Trophoblast cell (in vitro differentiated cells and primary cell): ENCODE measurements at regions not wholly inside any gene's neighbourhood (a gene's known extent, or its start where the extent isn't known, plus 50 kb on each side); places are given as distances from the start of the nearest gene placed in this dataset.

Experiments
- DNase-seq, 2 donors: peaks; one replicate each; pipeline ENCODE4 v3.0.0-alpha.2; 2016
- H2AFZ ChIP-seq: 2 replicates; pipeline ENCODE4 v1.6.1; 2013; ENCODE audit warnings: low read length, moderate library complexity, mild to moderate bottlenecking; ENCODE audit not compliant: insufficient read depth, poor library complexity
- H2AK5ac ChIP-seq: 2 replicates; pipeline ENCODE4 v1.6.1; 2013; ENCODE audit warnings: mild to moderate bottlenecking, low read length
- H2BK120ac ChIP-seq: 2 replicates; pipeline ENCODE4 v1.6.1; 2013; ENCODE audit warnings: low read length, mild to moderate bottlenecking, moderate library complexity; ENCODE audit not compliant: insufficient read depth, poor library complexity
- H2BK12ac ChIP-seq: 2 replicates; pipeline ENCODE4 v1.6.1; 2013; ENCODE audit warnings: mild to moderate bottlenecking, low read length, moderate library complexity
- H2BK5ac ChIP-seq: 2 replicates; pipeline ENCODE4 v1.6.1; 2013; ENCODE audit warnings: low read length, low read depth, moderate library complexity, mild to moderate bottlenecking; ENCODE audit not compliant: poor library complexity
- H3K14ac ChIP-seq: 2 replicates; pipeline ENCODE4 v1.6.1; 2013; ENCODE audit warnings: mild to moderate bottlenecking, low read length
- H3K18ac ChIP-seq: 2 replicates; pipeline ENCODE4 v1.6.1; 2013; ENCODE audit warnings: mild to moderate bottlenecking, low read length
- H3K23ac ChIP-seq: 2 replicates; pipeline ENCODE4 v1.6.1; 2013; ENCODE audit warnings: low read length
- H3K27ac ChIP-seq: 2 replicates; pipeline ENCODE4 v1.5.1; 2013; ENCODE audit warnings: low read depth, mild to moderate bottlenecking, inconsistent platforms, low read length, moderate library complexity
- H3K27me3 ChIP-seq: 2 replicates; pipeline ENCODE4 v1.6.1; 2013; ENCODE audit warnings: inconsistent platforms, mild to moderate bottlenecking, low read length, moderate library complexity; ENCODE audit not compliant: insufficient read depth
- H3K36me3 ChIP-seq, 2 experiments: 1 replicate in 1 of 2; 2 replicates in 1 of 2; pipeline ENCODE4 v1.6.1; 2013; ENCODE audit warnings: low read length in 2 of 2, mild to moderate bottlenecking in 2 of 2, moderate library complexity in 1 of 2; ENCODE audit not compliant: insufficient read depth in 2 of 2, control insufficient read depth in 1 of 2
- H3K4ac ChIP-seq: 2 replicates; pipeline ENCODE4 v1.6.1; 2013; ENCODE audit warnings: low read depth, mild to moderate bottlenecking, low read length, moderate library complexity
- H3K4me1 ChIP-seq, 2 experiments: 1 replicate in 1 of 2; 2 replicates in 1 of 2; pipeline ENCODE4 v1.6.1; 2013; ENCODE audit warnings: low read length in 2 of 2, mild to moderate bottlenecking in 2 of 2, moderate library complexity in 1 of 2; ENCODE audit not compliant: insufficient read depth in 2 of 2, control insufficient read depth in 1 of 2
- H3K4me2 ChIP-seq: 2 replicates; pipeline ENCODE4 v1.6.1; 2013; ENCODE audit warnings: inconsistent platforms, mild to moderate bottlenecking, low read length, moderate library complexity
- H3K4me3 ChIP-seq: 2 replicates; pipeline ENCODE4 v1.5.1; 2013; ENCODE audit warnings: mild to moderate bottlenecking, low read depth, low read length, inconsistent platforms
- H3K79me1 ChIP-seq: one replicate; pipeline ENCODE4 v1.6.1; 2013; ENCODE audit warnings: low read length
- H3K79me2 ChIP-seq: 2 replicates; pipeline ENCODE4 v1.6.1; 2013; ENCODE audit warnings: low read length, mild to moderate bottlenecking; ENCODE audit not compliant: control insufficient read depth, insufficient read depth, poor library complexity
- H3K9ac ChIP-seq: 2 replicates; pipeline ENCODE4 v1.6.1; 2013; ENCODE audit warnings: mild to moderate bottlenecking, low read length
- H3K9me3 ChIP-seq: 2 replicates; pipeline ENCODE4 v1.6.1; 2013; ENCODE audit warnings: low read depth, mild to moderate bottlenecking, control low read depth, inconsistent platforms, low read length; ENCODE audit not compliant: insufficient read depth
- H4K12ac ChIP-seq: 2 replicates; pipeline ENCODE4 v1.6.1; 2013; ENCODE audit warnings: low read depth, mild to moderate bottlenecking, low read length, moderate library complexity
- H4K8ac ChIP-seq: 2 replicates; pipeline ENCODE4 v1.6.1; 2013; ENCODE audit warnings: low read depth, mild to moderate bottlenecking, low read length, moderate library complexity
- H4K91ac ChIP-seq: one replicate; pipeline ENCODE4 v1.6.1; 2013; ENCODE audit warnings: low read depth, mild to moderate bottlenecking, low read length, moderate library complexity
- WGBS: extraction: QIAGEN DNeasy Blood & Tissue Kit; methylation state at CpG from one replicate; pipeline ENCODE4 v1.1.7; 2013; ENCODE audit warnings: missing lambda C conversion rate; ENCODE audit not compliant: insufficient read length, insufficient coverage; ENCODE audit errors: extremely low coverage; 5-methylcytosine and 5-hydroxymethylcytosine counted together

- no CpG with 5 or more reads among the region's 4 CpGs for WGBS
- H4K8ac ChIP-seq, result no peak overlapping the region
- H3K9ac ChIP-seq, result no peak overlapping the region
- peaks cover 2% of the 10 kb centered on the region for H3K79me2 ChIP-seq
- no peak overlapping the region for H2BK12ac ChIP-seq
- no peak overlapping the region for H3K4me2 ChIP-seq
- DNase-seq, result no peak
- no peaks in the 10 kb centered on the region for H3K27me3 ChIP-seq
- no peaks in the 10 kb centered on the region for H3K36me3 ChIP-seq
- H3K23ac ChIP-seq, result no peak overlapping the region
- no peak overlapping the region for H2AFZ ChIP-seq
- H2AK5ac ChIP-seq, result no peak overlapping the region
- H3K4me3 ChIP-seq, result no peak overlapping the region
- no peak overlapping the region for H3K27ac ChIP-seq
- H3K18ac ChIP-seq, result no peak overlapping the region
- H3K14ac ChIP-seq, result no peak overlapping the region
- H2BK120ac ChIP-seq, result no peak overlapping the region
- no peak overlapping the region for H3K4ac ChIP-seq
- no peak overlapping the region for H4K91ac ChIP-seq
- peaks cover 24% of the 10 kb centered on the region for H3K79me1 ChIP-seq
- H4K12ac ChIP-seq, result no peak overlapping the region
- H3K9me3 ChIP-seq, result no peaks in the 10 kb centered on the region
- H3K4me1 ChIP-seq, result peaks cover 14 to 20% of the 10 kb centered on the region in 2 experiments
- H2BK5ac ChIP-seq, result no peak overlapping the region
Measured at GRCh38 chr7:47643716-47644400, 61.9 kb upstream of the TNS3 start.

GRCh38 chr7:47640265-47640664 is 58.4 kb upstream of the TNS3 start:
- peak overlapping the region; percentile 8 for H2AFZ ChIP-seq
- H3K14ac ChIP-seq, result peak overlapping the region; percentile 65
- H3K9me3 ChIP-seq, result no peaks in the 10 kb centered on the region
- H3K4me3 ChIP-seq, result no peak overlapping the region
- peak overlapping the region; percentile 98 for H2AK5ac ChIP-seq
- H4K91ac ChIP-seq, result peak overlapping the region; percentile 80
- peak overlapping the region; percentile 89 for H3K18ac ChIP-seq
- no peaks in the 10 kb centered on the region for H3K36me3 ChIP-seq
- no peak overlapping the region for H4K12ac ChIP-seq
- WGBS, result no CpG with 5 or more reads among the region's 8 CpGs
- no peak overlapping the region for H3K23ac ChIP-seq
- peak overlapping the region; percentile 31 for H3K27ac ChIP-seq
- H3K4me1 ChIP-seq, result peaks cover 21 to 29% of the 10 kb centered on the region in 2 experiments
- peaks cover 45% of the 10 kb centered on the region for H3K79me1 ChIP-seq
- peak overlapping the region; percentile 91 for H2BK12ac ChIP-seq
- DNase-seq, result no peak
- H3K79me2 ChIP-seq, result peaks cover 9% of the 10 kb centered on the region
- H2BK5ac ChIP-seq, result peak overlapping the region; percentile 64
- peak overlapping the region; percentile 84 for H2BK120ac ChIP-seq
- H3K9ac ChIP-seq, result no peak overlapping the region
- H3K4me2 ChIP-seq, result no peak overlapping the region
- H3K27me3 ChIP-seq, result no peaks in the 10 kb centered on the region
- peak overlapping the region; percentile 42 for H3K4ac ChIP-seq
- peak overlapping the region; percentile 37 for H4K8ac ChIP-seq

- H3K18ac ChIP-seq, result peak overlapping the region; percentile 86
- H2AFZ ChIP-seq, result no peak overlapping the region
- peaks cover 51% of the 10 kb centered on the region for H3K79me1 ChIP-seq
- DNase-seq, result no peak
- peaks cover 26 to 34% of the 10 kb centered on the region in 2 experiments for H3K4me1 ChIP-seq
- WGBS, result no CpG with 5 or more reads among the region's 3 CpGs
- no peak overlapping the region for H4K12ac ChIP-seq
- peak overlapping the region; percentile 65 for H3K14ac ChIP-seq
- no peaks in the 10 kb centered on the region for H3K27me3 ChIP-seq
- H3K27ac ChIP-seq, result no peak overlapping the region
- H3K9ac ChIP-seq, result no peak overlapping the region
- H3K36me3 ChIP-seq, result no peaks in the 10 kb centered on the region
- no peak overlapping the region for H3K23ac ChIP-seq
- no peak overlapping the region for H3K4me2 ChIP-seq
- peaks cover 9% of the 10 kb centered on the region for H3K79me2 ChIP-seq
- peak overlapping the region; percentile 64 for H2BK5ac ChIP-seq
- peak overlapping the region; percentile 65 for H3K4ac ChIP-seq
- H3K4me3 ChIP-seq, result no peak overlapping the region
- peak overlapping the region; percentile 84 for H2BK120ac ChIP-seq
- peak overlapping the region; percentile 98 for H2AK5ac ChIP-seq
- H2BK12ac ChIP-seq, result peak overlapping the region; percentile 91
- peak overlapping the region; percentile 80 for H4K91ac ChIP-seq
- H4K8ac ChIP-seq, result peak overlapping the region; percentile 17
- H3K9me3 ChIP-seq, result no peaks in the 10 kb centered on the region
Measured at GRCh38 chr7:47639495-47640110, 57.7 kb upstream of the TNS3 start.

- no CpG with 5 or more reads among the region's 14 CpGs for WGBS
- DNase-seq, result no peak
Measured at GRCh38 chr7:47638679-47639315, 56.9 kb upstream of the TNS3 start.

More at GRCh38 chr7:47638679-47639315, 56.9 kb upstream of the TNS3 start:
- H4K12ac ChIP-seq, result no peak overlapping the region
- peak overlapping the region; percentile 96 for H2BK12ac ChIP-seq
- H3K4ac ChIP-seq, result peak overlapping the region; percentile 19
- no peak overlapping the region for H3K27ac ChIP-seq
- H3K14ac ChIP-seq, result peak overlapping the region; percentile 66
- H3K23ac ChIP-seq, result no peak overlapping the region
- H2AK5ac ChIP-seq, result peak overlapping the region; percentile 81
- H3K79me2 ChIP-seq, result peaks cover 9% of the 10 kb centered on the region
- H2AFZ ChIP-seq, result peak overlapping the region; percentile 19
- H2BK5ac ChIP-seq, result peak overlapping the region; percentile 59
- H3K4me1 ChIP-seq, result peaks cover 28 to 40% of the 10 kb centered on the region in 2 experiments
- no peak overlapping the region for H3K4me2 ChIP-seq
- no peaks in the 10 kb centered on the region for H3K9me3 ChIP-seq
- H2BK120ac ChIP-seq, result peak overlapping the region; percentile 91
- H3K9ac ChIP-seq, result no peak overlapping the region
- H3K27me3 ChIP-seq, result no peaks in the 10 kb centered on the region
- no peak overlapping the region for H4K8ac ChIP-seq
- no peak overlapping the region for H3K4me3 ChIP-seq
- H4K91ac ChIP-seq, result peak overlapping the region; percentile 84
- peak overlapping the region; percentile 64 for H3K18ac ChIP-seq
- peaks cover 54% of the 10 kb centered on the region for H3K79me1 ChIP-seq
- H3K36me3 ChIP-seq, result no peaks in the 10 kb centered on the region
